Stimulated activated CD8-positive, alpha-beta memory T cell treated with anti-CD3 and anti-CD28 coated beads, Interleukin-7, amount 100 ng/mL, for 48 hours (primary cell): ENCODE measurements at regions not wholly inside any gene's neighbourhood (a gene's known extent, or its start where the extent isn't known, plus 50 kb on each side); places are given as distances from the start of the nearest gene placed in this dataset.
"Not testable (repeated sequence)": the region's sequence is repeated elsewhere in the genome, so short reads cannot be mapped to it uniquely, and the experiment has no call there.

Source experiments
- DNase-seq, 2 donors: peaks; one replicate each; pipeline ENCODE4 v3.0.0-alpha.2; 2020; ENCODE audit warnings: low read depth in 1 of 2; ENCODE audit errors: extremely low read depth in 1 of 2

- DNase-seq: no peak
Observed at GRCh38 chr10:43921478-43921877, 272.8 kb upstream of the ZNF32 start.

GRCh38 chr10:43920236-43920758 lies 271.6 kb upstream of the ZNF32 start:
- DNase-seq: not testable (repeated sequence)

- DNase-seq: no peak
Observed at GRCh38 chr10:43913676-43914235, 265.1 kb upstream of the ZNF32 start.

- no peak for DNase-seq
Observed at GRCh38 chr10:43912469-43912868, 263.8 kb upstream of the ZNF32 start.

GRCh38 chr10:43906490-43906889 lies 257.8 kb upstream of the ZNF32 start:
- DNase-seq: no peak

GRCh38 chr10:43905512-43906236 lies 257.0 kb upstream of the ZNF32 start:
- no peak for DNase-seq

GRCh38 chr10:43904844-43905243 lies 256.2 kb upstream of the ZNF32 start:
- DNase-seq: no peak

GRCh38 chr10:43904301-43904700 lies 255.6 kb upstream of the ZNF32 start:
- DNase-seq: no peak

- DNase-seq: no peak
Observed at GRCh38 chr10:43903451-43903850, 254.8 kb upstream of the ZNF32 start.

GRCh38 chr10:43902842-43903241 lies 254.2 kb upstream of the ZNF32 start:
- DNase-seq: no peak

- DNase-seq: no peak
Observed at GRCh38 chr10:43901744-43902504, 253.2 kb upstream of the ZNF32 start.

GRCh38 chr10:43901302-43901701 lies 252.6 kb upstream of the ZNF32 start:
- no peak for DNase-seq

GRCh38 chr10:43900571-43900970 lies 251.9 kb upstream of the ZNF32 start:
- DNase-seq: no peak

GRCh38 chr10:43899224-43899959 lies 250.7 kb upstream of the ZNF32 start:
- DNase-seq: no peak

- DNase-seq: no peak
Observed at GRCh38 chr10:43898592-43898991, 249.9 kb upstream of the ZNF32 start.

- DNase-seq: no peak
Observed at GRCh38 chr10:43897765-43898419, 249.2 kb upstream of the ZNF32 start.

- no peak for DNase-seq
Observed at GRCh38 chr10:43892062-43892770, 243.5 kb upstream of the ZNF32 start.

GRCh38 chr10:43891241-43891640 lies 242.6 kb upstream of the ZNF32 start:
- DNase-seq: no peak

- DNase-seq: no peak
Observed at GRCh38 chr10:43890124-43890523, 241.4 kb upstream of the ZNF32 start.

- no peak for DNase-seq
Observed at GRCh38 chr10:43888586-43888985, 239.9 kb upstream of the ZNF32 start.
